Sigmoid colon (tissue), 6 donors: ENCODE measurements at regions not wholly inside any gene's neighbourhood (a gene's known extent, or its start where the extent isn't known, plus 50 kb on each side); places are given as distances from the start of the nearest gene placed in this dataset.

Source experiments
- DNase-seq: peaks from one replicate; pipeline ENCODE4 v3.0.0-alpha.2; 2019
- H3K27ac ChIP-seq, 4 donors: fragments of 200-600 bp; sonication (generic); one replicate each; pipeline ENCODE4 v1.5.1; 2016 to 2019; ENCODE audit warnings: mild to moderate bottlenecking in 1 of 4
- H3K27me3 ChIP-seq, 3 donors: fragments of 200-600 bp; sonication (generic); one replicate each; pipeline ENCODE4 v1.5.1; 2019; ENCODE audit warnings: mild to moderate bottlenecking in 1 of 3
- H3K36me3 ChIP-seq, 4 donors: fragments of 200-600 bp; sonication (generic); one replicate each; pipeline ENCODE4 v1.5.1; 2016 to 2019
- H3K4me1 ChIP-seq, 4 donors: fragments of 200-600 bp; sonication (generic); one replicate each; pipeline ENCODE4 v1.5.1; 2017 to 2019
- H3K4me3 ChIP-seq, 4 donors: fragments of 200-600 bp; sonication (generic); one replicate each; pipeline ENCODE4 v1.5.1; 2017 to 2019; ENCODE audit warnings: mild to moderate bottlenecking in 2 of 4, moderate library complexity in 1 of 4
- H3K9me3 ChIP-seq, 4 donors: fragments of 200-600 bp in 3 of 4; sonication (generic) in 3 of 4; one replicate each; pipeline versions ENCODE4 v1.5.1 to v1.6.1; 2013 to 2019
- CTCF ChIP-seq, 4 experiments: fragments of 450-650 bp in 3 of 4; fragments of 200-600 bp in 1 of 4; IDR thresholded peaks; one replicate each; pipeline ENCODE4 v1.5.1; 2016 to 2019; ENCODE audit warnings: antibody characterized with exemption in 4 of 4, mild to moderate bottlenecking in 3 of 4, moderate library complexity in 2 of 4
- EP300 ChIP-seq, 4 donors: sonication (generic); formaldehyde crosslinking; IDR thresholded peaks; one replicate each; pipeline ENCODE4 v1.6.1; 2017; ENCODE audit warnings: antibody characterized with exemption in 4 of 4
- POLR2A ChIP-seq, 2 donors: fragments of 450-650 bp; IDR thresholded peaks; one replicate each; pipeline ENCODE4 v1.6.1; 2016; ENCODE audit warnings: antibody characterized with exemption in 2 of 2, mild to moderate bottlenecking in 2 of 2, moderate library complexity in 2 of 2
- POLR2AphosphoS5 ChIP-seq, 4 donors: sonication (generic); formaldehyde crosslinking; IDR thresholded peaks; one replicate each; pipeline ENCODE4 v1.6.1; 2017; ENCODE audit warnings: antibody characterized with exemption in 4 of 4
- WGBS, 2 donors: extraction: QIAGEN DNeasy Blood & Tissue Kit; methylation state at CpG; one replicate each; pipeline ENCODE4 v1.1.7; 2013; 5-methylcytosine and 5-hydroxymethylcytosine counted together
- intact Hi-C: fragments of 100-400 bp; cut with DNase I; formaldehyde crosslinking; loops from one replicate; pipeline ENCODE4 v1.15.1; 2023
- donor health status: healthy with polysubstance abuse.
- donor health status: healthy.

- intact Hi-C loops: no loop called here
- Histone ChIP-seq H3K4me3 (no peak overlapping the region), H3K27me3 (no peaks in the 10 kb centered on the region)
These were observed 87.8 kb upstream of the DUSP5 start for GRCh38 chr10:110409926-110410325.

GRCh38 chr10:110410329-110411046, 87.2 kb upstream of the DUSP5 start:
- WGBS, 2 donors: 58 to 72% methylated on average over 11 of the region's 11 CpGs
- H3K27me3 ChIP-seq: no peaks in the 10 kb centered on the region
- peak overlapping the region; percentile 53 to 83 (median 74) for H3K27ac ChIP-seq
- intact Hi-C loops: no loop called here
- no peak for DNase-seq
- TF ChIP-seq EP300 (IDR thresholded peaks at IDR 0.05): no peak
- peak in 2 of 4 donors; percentile 23 to 45 for TF ChIP-seq POLR2AphosphoS5 (IDR thresholded peaks at IDR 0.05)
- no peak for TF ChIP-seq CTCF (IDR thresholded peaks at IDR 0.05)
- no peaks in the 10 kb centered on the region for H3K36me3 ChIP-seq
- H3K9me3 ChIP-seq: no peaks in the 10 kb centered on the region
- H3K4me3 ChIP-seq: no peak overlapping the region
- H3K4me1 ChIP-seq: peaks cover 0 to 32% (median 25%) of the 10 kb centered on the region in 4 donors

More at GRCh38 chr10:110409926-110410325, 87.8 kb upstream of the DUSP5 start:
- TF ChIP-seq CTCF (IDR thresholded peaks at IDR 0.05) (no peak), POLR2AphosphoS5 (IDR thresholded peaks at IDR 0.05) (no peak), EP300 (IDR thresholded peaks at IDR 0.05) (no peak), POLR2A (IDR thresholded peaks at IDR 0.05) (no peak)
- Histone ChIP-seq H3K4me1 (peaks cover 0 to 32% (median 25%) of the 10 kb centered on the region in 4 donors), H3K36me3 (no peaks in the 10 kb centered on the region), H3K9me3 (no peaks in the 10 kb centered on the region), H3K27ac (peak overlapping the region in 3 of 4 donors; percentile 69 to 83 (median 78))
- DNase-seq: no peak
- WGBS, 2 donors: 64 to 71% methylated on average over 4 of the region's 4 CpGs

GRCh38 chr10:110411047-110411410, 86.7 kb upstream of the DUSP5 start:
- H3K27me3 ChIP-seq: no peaks in the 10 kb centered on the region
- TF ChIP-seq CTCF (IDR thresholded peaks at IDR 0.05) (no peak), POLR2AphosphoS5 (IDR thresholded peaks at IDR 0.05) (peak in 2 of 4 donors; percentile 45 to 66)
- intact Hi-C loops: no loop called here

GRCh38 chr10:110413049-110413783, 84.5 kb upstream of the DUSP5 start:
- WGBS, 2 donors: 90 to 92% methylated on average over 2 of the region's 2 CpGs
- H3K9me3 ChIP-seq: no peaks in the 10 kb centered on the region
- no peaks in the 10 kb centered on the region for H3K36me3 ChIP-seq
- H3K4me1 ChIP-seq: peaks cover 0 to 22% (median 19%) of the 10 kb centered on the region in 4 donors
- intact Hi-C loops: no loop called here
- no peak for TF ChIP-seq POLR2AphosphoS5 (IDR thresholded peaks at IDR 0.05)
- TF ChIP-seq EP300 (IDR thresholded peaks at IDR 0.05): no peak
- no peak for TF ChIP-seq POLR2A (IDR thresholded peaks at IDR 0.05)
- no peak for TF ChIP-seq CTCF (IDR thresholded peaks at IDR 0.05)
- no peak overlapping the region for H3K4me3 ChIP-seq
- no peak overlapping the region for H3K27ac ChIP-seq
- DNase-seq: no peak
- no peaks in the 10 kb centered on the region for H3K27me3 ChIP-seq

More at GRCh38 chr10:110411047-110411410, 86.7 kb upstream of the DUSP5 start:
- Histone ChIP-seq H3K4me1 (peaks cover 0 to 32% (median 25%) of the 10 kb centered on the region in 4 donors), H3K9me3 (no peaks in the 10 kb centered on the region), H3K4me3 (no peak overlapping the region), H3K27ac (peak overlapping the region; percentile 53 to 83 (median 74)), H3K36me3 (no peaks in the 10 kb centered on the region)
- 88 to 92% methylated on average over 9 of the region's 9 CpGs for WGBS, 2 donors
- peak; percentile 81 for DNase-seq
